ENCODE measurements at regions not wholly inside any gene's neighbourhood (a gene's known extent, or its start where the extent isn't known, plus 50 kb on each side); places are given as distances from the start of the nearest gene placed in this dataset.
"Not testable (repeated sequence)": the region's sequence is repeated elsewhere in the genome, so short reads cannot be mapped to it uniquely, and the experiment has no call there.

DNA sequence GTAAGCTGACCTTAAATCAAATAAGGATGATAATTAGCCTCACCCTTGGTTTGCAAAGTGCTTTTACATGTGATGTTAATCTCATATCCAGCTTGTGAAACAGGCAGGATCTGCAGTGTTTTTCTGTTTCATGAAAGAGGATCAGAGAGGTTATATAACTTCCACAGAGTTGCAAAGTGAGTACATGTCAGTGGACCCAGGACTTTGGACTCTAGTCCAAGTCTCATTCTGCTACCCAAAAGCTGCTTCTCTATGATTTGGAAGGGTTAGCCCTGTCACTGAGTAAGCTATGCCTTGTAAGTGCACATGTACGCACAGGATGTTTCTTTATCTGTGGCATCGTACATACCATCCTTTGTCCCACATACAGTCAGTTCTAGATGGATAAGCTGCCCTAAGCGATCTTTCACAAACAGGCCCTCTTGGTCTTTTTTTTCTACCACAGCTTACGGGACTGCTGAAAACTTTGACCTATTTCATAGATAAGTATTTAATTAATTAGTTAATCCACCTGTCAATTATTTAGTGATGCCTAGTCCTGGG, 322.9 kb downstream of the TMEM38B start:
- no peak for TF ChIP-seq POLR2A (IDR thresholded peaks at IDR 0.05; ENCODE audit: low read length)
- no peak for TF ChIP-seq GATA1 (IDR thresholded peaks at IDR 0.05; ENCODE audit: low read depth, low read length)
- no peak for DNase-seq

DNA sequence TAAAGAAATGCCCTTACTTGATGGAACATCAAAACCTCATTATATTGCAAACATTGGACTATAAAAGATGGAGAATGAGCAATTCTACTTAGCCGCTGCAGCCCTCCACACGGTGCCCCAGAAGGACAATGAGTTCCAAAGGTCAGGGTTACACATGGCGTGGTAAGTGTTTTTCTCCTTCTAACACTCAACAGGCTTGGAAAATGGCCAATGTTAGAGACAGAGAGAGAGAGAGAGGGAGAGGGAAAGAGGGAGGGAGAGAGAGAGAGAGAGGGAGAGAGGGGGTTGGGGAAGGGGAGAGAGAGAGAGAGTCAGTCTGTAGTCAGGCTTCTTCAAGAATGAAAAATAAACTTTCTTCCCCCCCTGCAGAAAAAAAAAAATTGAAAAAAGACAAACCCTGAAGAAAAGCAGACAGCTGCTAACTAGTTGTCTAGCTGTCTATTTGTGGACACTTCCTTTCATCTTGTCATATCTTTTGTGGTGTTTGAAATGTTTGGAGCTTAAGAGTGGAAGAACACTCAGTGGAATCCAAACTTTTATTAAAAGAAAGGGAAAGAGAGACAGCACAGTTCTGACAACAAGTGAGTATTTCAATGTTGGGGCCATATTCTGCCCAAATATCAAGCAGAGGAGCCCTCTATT, 324.8 kb downstream of the TMEM38B start:
- no peak for DNase-seq
- TF ChIP-seq GATA1 (IDR thresholded peaks at IDR 0.05; ENCODE audit: low read depth, low read length), result no peak
- TF ChIP-seq POLR2A (IDR thresholded peaks at IDR 0.05; ENCODE audit: low read length), result no peak

DNA sequence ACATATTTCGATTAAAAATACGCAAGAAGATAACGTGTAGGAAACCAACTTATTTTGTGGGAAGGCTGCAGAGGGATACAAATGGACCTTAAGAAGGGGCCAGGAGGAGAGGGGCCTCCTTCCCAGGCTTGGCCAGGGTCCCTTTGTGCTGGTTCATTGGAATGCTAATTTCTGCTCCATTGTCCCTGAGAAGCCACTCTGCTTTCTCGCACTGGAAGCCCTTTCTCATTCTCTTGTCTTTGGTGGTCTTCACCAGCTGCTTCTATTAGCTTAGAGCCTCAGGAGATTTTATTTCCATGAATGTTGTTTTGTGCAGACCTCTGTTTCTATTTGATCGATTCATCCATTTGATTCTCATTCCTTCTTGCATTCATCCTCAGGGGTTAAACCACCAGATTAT, 325.4 kb downstream of the TMEM38B start:
- TF ChIP-seq POLR2A (IDR thresholded peaks at IDR 0.05; ENCODE audit: low read length) (no peak), GATA1 (IDR thresholded peaks at IDR 0.05; ENCODE audit: low read depth, low read length) (no peak)
- no peak for DNase-seq

DNA sequence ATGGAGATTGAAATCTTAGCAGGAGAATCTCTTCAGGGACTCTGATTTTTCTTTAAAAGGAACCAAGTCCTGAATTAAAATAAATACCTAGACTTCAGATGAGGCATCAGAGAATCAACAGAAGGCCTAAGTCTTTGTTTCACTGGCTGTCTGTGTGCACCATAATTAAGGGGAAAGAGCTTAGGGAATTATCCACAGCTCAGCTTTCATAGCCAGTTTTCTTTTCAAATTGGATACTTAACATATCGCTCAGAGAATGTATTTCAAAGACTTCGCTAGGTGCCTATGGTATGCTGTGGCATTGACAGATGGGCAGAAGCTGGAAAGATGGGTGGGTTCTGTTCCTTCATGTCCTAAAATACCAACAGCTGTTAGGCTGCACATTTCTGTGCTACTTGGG, 325.8 kb downstream of the TMEM38B start:
- TF ChIP-seq POLR2A (IDR thresholded peaks at IDR 0.05; ENCODE audit: low read length) (no peak), GATA1 (IDR thresholded peaks at IDR 0.05; ENCODE audit: low read depth, low read length) (no peak)
- no peak for DNase-seq

DNA sequence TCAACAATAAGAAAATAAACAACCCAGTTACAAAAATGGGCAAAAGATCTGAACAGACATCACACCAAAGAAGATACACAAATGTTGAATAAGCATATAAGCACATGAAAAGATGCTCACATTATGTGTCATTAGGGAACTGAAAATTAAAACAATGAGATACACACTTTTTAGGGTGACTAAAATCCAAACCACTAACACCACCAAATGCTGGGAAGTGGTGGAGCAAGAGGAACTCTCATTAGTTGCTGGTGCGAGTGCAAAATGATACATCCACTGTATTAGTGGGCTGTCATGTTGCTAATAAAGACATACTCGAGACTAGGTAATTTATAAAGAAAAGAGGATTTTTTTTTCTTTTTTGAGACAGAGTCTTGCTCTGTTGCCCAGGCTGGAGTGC, 329.1 kb downstream of the TMEM38B start:
- TF ChIP-seq POLR2A (IDR thresholded peaks at IDR 0.05; ENCODE audit: low read length) (no peak), GATA1 (IDR thresholded peaks at IDR 0.05; ENCODE audit: low read depth, low read length) (no peak)
- no peak for DNase-seq

DNA sequence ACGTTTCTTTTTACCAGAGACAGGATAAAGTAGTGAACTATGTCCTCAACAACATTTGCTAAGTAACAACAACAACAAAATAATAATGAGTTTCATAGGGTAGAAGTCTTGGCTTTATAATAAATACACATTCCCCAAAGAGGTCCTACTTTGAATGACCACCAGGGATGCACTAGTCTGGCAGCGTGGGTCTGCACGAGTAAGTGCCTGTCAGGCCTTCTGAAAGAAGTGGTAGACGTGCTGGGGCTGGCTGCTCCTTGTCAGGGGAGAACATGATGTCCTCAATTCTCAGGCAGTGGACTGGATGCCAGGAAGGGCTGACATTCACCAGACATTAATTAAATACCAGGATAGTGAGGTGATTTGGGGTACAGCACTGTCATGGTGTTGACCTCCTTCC, 331.1 kb downstream of the TMEM38B start:
- TF ChIP-seq POLR2A (IDR thresholded peaks at IDR 0.05; ENCODE audit: low read length) (no peak), GATA1 (IDR thresholded peaks at IDR 0.05; ENCODE audit: low read depth, low read length) (no peak)

DNA sequence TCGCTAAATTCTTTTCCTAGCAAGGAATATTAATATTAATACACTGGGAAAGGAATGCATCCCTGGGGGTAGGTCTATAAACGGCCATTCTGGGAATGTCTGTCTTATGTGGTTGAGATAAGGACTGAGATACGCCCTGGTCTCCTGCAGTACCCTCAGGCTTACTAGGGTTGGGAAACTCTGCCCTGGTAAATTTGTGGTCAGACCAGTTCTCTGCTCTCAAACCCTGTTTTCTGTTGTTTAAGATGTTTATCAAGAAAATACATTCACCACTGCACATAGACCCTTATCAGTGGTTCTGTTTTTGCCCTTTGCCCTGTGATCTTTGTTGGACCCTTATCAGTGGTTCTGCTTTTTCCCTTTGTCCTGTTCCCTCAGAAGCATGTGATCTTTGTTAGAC, 335.8 kb downstream of the TMEM38B start:
- DNase-seq, result not testable (repeated sequence)

More for the DNA sequence above, 331.1 kb downstream of the TMEM38B start:
- DNase-seq, result no peak

DNA sequence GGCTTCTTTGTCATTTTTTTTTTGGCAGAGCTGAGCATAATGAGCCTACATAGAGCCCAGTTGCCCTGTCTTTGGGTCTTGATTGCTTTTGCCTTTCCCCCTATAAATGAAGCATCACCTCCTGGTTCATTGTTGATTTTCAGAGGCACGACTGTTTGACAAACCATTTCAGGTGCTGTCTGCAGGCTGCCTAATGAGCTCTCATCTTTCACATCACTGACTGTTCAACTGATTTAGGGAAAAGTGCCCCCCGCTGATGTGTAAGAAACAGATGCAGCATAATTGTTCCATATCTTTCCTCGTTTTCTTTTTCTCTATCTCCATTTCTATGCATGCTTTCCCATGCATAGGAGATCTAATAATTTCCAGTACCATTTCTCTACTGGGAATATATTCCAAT, 338.6 kb downstream of the TMEM38B start:
- DNase-seq, result no peak
- TF ChIP-seq POLR2A (IDR thresholded peaks at IDR 0.05; ENCODE audit: low read length), result no peak
- TF ChIP-seq GATA1 (IDR thresholded peaks at IDR 0.05; ENCODE audit: low read depth, low read length), result no peak

DNA sequence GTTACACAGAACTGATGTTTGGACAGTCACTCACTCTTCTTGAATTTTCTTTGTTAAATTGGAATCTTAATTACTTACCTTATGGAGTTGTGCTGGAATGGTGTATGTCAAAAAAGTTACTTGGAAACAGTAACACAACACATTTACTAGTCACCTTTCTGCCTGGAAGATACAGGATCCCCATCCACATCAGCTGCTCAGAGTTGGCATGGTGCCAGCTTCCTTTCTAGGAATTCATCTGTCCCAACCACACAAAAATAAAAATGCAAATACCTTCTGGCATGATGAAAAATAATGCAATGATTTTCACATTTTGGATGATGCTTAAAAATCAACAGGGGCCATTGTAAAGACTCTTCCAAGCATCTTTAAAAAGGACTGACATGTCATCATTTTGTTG, 341.5 kb downstream of the TMEM38B start:
- TF ChIP-seq POLR2A (IDR thresholded peaks at IDR 0.05; ENCODE audit: low read length), result no peak
- TF ChIP-seq GATA1 (IDR thresholded peaks at IDR 0.05; ENCODE audit: low read depth, low read length), result no peak

DNA sequence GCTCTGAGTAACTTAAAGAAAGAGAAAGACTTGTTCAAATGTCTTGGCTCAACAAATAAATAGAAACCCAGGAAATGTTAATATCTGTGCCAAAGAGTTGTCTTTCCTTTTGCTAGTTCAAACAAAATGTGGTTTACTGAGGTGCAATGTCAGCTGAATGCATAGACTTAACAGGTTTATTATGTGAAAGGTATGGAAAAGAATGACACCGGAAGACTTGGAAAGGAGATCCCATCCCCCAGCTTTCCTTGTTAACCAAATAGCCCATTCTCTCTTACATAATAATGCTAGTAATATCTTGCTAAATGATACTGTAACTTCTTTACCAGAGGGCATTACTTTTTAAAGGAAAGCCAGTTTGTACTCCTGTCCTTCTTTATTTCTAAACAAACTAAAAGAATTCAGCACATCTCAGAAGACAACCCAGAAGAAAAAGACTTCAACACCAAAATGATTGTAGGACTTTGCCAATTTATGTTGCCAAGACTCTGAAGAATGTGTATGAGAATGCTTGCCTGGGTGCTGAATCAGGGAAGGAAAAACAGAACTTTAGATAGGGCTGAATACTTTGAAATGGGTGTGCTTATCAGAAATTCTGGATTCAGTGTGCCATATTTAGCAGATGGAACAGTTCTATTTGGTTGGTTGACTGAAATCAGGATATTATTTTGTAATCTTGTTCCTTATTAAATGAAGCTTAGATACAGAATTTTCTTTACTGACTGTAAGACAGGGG, 344.1 kb downstream of the TMEM38B start:
- TF ChIP-seq GATA1 (IDR thresholded peaks at IDR 0.05; ENCODE audit: low read depth, low read length) (no peak), POLR2A (IDR thresholded peaks at IDR 0.05; ENCODE audit: low read length) (no peak)
- no peak for DNase-seq

More for the DNA sequence above, 341.5 kb downstream of the TMEM38B start:
- DNase-seq, result peak in 1 of 2 experiments; percentile 6

DNA sequence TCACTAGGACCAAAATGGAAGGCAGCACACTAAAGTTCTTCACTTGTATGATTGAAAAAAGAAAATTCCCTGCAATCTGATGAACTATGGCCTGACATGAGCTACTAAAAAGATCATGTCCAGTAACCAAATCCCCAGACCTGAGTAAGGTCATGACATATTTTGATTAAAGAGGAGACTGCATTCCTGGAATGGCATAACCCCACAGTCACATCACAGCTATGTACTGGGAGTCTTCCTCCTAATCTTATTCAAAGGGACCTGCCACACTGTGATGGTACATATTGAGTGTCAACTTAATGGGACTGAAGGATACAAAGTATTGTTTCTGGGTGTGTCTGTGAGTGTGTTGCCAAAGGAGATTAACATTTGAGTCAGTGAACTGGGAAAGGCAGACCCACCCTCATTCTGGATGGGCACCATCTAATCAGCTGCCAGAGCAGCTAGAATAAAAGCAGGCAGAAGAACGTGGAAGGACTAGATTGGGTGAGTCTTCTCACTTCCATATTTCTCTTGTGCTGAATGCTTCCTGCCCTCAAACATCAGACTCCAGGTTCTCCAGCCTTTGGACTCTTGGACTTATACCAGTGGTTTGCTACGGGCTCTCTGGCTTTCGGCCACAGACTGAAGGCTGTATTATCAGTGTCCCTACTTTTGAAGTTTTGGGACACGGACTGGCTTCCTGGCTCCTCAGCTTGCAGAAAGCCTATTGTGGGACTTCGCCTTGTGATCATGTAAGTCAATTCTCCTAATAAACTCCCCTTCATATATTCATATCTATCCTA, 345.0 kb downstream of the TMEM38B start:
- TF ChIP-seq POLR2A (IDR thresholded peaks at IDR 0.05; ENCODE audit: low read length) (no peak), GATA1 (IDR thresholded peaks at IDR 0.05; ENCODE audit: low read depth, low read length) (no peak)
- no peak for DNase-seq

DNA sequence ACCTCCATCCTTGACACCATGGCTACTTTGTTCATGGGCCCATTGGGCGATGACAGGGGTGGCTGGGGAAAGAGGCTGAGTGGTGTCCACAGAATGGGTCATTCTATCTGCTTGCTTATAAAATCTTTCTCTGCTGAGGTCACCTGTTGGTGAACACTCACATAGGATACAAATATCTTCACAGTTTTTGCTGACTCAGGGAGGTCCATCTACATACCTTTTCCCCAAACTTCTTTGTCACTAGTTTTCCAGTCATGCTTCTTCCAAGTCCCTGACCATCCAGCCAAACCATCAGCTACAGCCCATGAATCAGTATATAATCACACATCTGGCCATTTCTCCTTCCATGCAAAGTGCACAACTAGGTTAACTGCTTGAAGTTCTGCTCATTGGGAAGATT, 347.6 kb downstream of the TMEM38B start:
- not testable (repeated sequence) for DNase-seq

DNA sequence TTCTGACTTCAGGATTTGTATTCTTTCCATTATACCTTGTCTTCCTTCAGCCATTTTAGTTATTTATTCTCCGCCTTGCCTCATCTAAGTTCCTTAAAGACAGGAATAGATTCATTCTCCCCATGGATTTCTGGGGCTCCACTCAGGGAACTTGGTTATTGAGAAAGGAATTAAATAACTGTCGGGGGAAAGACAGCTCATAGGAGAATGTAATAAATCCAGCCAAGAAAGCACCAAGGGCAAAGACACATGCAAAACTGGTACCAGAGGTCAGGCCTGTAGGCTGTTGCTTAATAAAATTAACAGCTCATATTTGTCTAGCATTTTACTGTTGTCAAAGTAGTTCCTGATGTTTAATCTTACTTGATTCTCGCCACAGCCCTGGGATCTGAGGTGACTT, 357.2 kb downstream of the TMEM38B start:
- no peak for TF ChIP-seq POLR2A (IDR thresholded peaks at IDR 0.05; ENCODE audit: low read length)
- TF ChIP-seq GATA1 (IDR thresholded peaks at IDR 0.05; ENCODE audit: low read depth, low read length), result no peak
- DNase-seq, result no peak

DNA sequence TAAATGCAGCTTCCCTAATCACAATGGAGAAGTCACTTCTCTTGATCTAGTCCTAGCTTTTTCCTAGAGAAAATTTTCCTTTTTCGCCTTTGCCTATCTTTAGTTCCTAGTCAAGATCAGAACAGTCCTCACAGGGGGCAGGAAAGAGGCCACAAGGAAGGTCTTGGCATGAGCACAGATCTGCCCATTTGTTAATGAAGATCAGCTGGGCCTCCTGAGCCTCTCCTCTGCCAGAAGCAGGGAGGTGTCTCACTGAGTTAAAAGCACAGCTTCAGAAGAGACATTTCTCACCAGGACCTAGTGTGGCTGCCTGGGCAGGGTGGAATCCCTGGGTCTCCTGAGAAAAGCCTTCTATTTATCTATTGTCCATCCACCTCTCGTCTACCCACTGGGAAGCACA, 357.8 kb downstream of the TMEM38B start:
- TF ChIP-seq GATA1 (IDR thresholded peaks at IDR 0.05; ENCODE audit: low read depth, low read length) (no peak), POLR2A (IDR thresholded peaks at IDR 0.05; ENCODE audit: low read length) (no peak)
- no peak for DNase-seq
